Kidney (tissue), 13 donors: ENCODE measurements at regions not wholly inside any gene's neighbourhood (a gene's known extent, or its start where the extent isn't known, plus 50 kb on each side); places are given as distances from the start of the nearest gene placed in this dataset.
A peak's percentile ranks its signal among the peaks of the same experiment; 100 is the strongest.

ENCODE experiments used
- DNase-seq, 5 donors: peaks; one replicate each; pipeline ENCODE4 v3.0.0-alpha.2; 2013 to 2020
- FAIRE-seq: peaks from 2 replicates; lab custom pipeline; 2012; peaks lifted over from hg19 to GRCh38; lab: Jason Lieb, UNC
- H3K27ac ChIP-seq, 2 donors: one replicate each; pipeline ENCODE4 v1.7.0; 2013; ENCODE audit warnings: low read depth in 2 of 2, low read length in 2 of 2, inconsistent platforms in 1 of 2
- H3K27me3 ChIP-seq: one replicate; pipeline ENCODE4 v1.7.1; 2013; ENCODE audit warnings: low read length, inconsistent platforms; ENCODE audit not compliant: control insufficient read depth, insufficient read depth
- H3K36me3 ChIP-seq, 3 donors: one replicate each; pipeline versions ENCODE4 v1.7.0 to v1.7.1; 2013; ENCODE audit warnings: low read length in 3 of 3, control low read depth in 1 of 3, inconsistent platforms in 1 of 3; ENCODE audit not compliant: insufficient read depth in 3 of 3, control insufficient read depth in 2 of 3
- H3K4me1 ChIP-seq, 3 donors: one replicate each; pipeline versions ENCODE4 v1.7.0 to v1.7.1; 2013; ENCODE audit warnings: low read length in 3 of 3, inconsistent platforms in 1 of 3, low read depth in 1 of 3; ENCODE audit not compliant: control insufficient read depth in 2 of 3, insufficient read depth in 2 of 3
- H3K4me3 ChIP-seq, 3 donors: one replicate each; pipeline versions ENCODE4 v1.7.0 to v1.8.1; 2013; ENCODE audit warnings: low read length in 3 of 3, control low read depth in 1 of 3, inconsistent platforms in 1 of 3
- H3K9ac ChIP-seq, 3 donors: one replicate each; pipeline versions ENCODE4 v1.7.0 to v1.7.1; 2013; ENCODE audit warnings: low read length in 3 of 3, control low read depth in 1 of 3, inconsistent platforms in 1 of 3
- H3K9me3 ChIP-seq, 3 donors: one replicate each; pipeline versions ENCODE4 v1.7.0 to v1.7.1; 2013; ENCODE audit warnings: low read length in 3 of 3, control low read depth in 1 of 3, inconsistent platforms in 1 of 3; ENCODE audit not compliant: control insufficient read depth in 2 of 3, insufficient read depth in 1 of 3
- intact Hi-C: fragments of 100-400 bp; cut with DNase I; formaldehyde crosslinking; loops from one replicate; pipeline ENCODE4 v1.11.1; 2022
- TF ChIP-seq, protein P1 (sequence below): IDR thresholded peaks from 3 replicates; pipeline ENCODE4 v1.5.1; 2012; ENCODE audit warnings: mild to moderate bottlenecking, moderate library complexity, borderline replicate concordance; ENCODE audit not compliant: insufficient read depth; ENCODE audit errors: extremely low read depth
- donor health status: control.
- donor health status: control.
- donor health status: control.
- donor health status: control.
- donor health status: control.
- donor health status: DM: yes; HTN: yes; CAD: no.
- donor health status: Normal renal cell carcinoma (clear cell type).

DNA sequence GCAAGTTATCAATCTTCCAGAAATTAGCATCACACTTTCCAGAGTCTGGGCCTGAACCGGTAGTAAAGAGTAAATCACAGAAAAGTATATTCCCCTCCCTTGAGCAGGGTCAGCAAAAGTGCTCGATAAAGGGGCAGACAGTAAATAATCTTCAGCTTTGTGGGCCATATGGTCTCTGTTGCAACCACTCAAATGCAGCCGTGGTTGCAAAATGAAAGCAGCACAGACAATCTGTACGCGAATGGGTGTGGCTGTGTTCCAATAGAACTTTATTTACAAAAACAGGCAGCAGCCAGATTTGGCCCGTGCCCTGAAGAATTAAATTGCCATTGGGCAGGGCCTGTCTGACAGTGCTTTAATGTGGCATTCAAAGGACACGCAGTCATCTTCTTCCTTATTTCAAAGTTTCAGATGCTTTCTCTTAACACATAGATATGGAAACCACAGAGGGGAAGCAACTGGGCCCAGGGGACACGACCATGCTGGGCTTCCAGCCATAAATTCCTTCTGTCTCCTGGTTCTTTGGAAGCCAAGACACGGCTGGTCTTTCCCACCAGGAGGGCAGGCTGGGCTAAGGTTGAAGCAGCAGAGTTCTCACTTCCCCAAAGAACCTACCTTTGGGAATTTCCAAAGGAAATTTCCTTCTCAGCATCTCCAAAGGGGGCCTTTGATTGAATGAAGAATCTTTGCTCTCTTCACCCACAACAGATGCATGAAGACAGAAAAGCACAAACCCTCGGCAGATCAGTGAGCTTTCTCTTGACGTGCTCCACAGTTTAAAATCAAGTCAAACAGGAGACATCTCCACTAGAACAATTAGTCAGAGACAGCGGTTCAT, 489.8 kb upstream of the PROK2 start:
- peak overlapping the region in 1 of 3 donors; percentile 14 for H3K4me3 ChIP-seq

GRCh38 chr3:72273615-72274014, 488.7 kb upstream of the PROK2 start:
- Histone ChIP-seq H3K4me1 (peaks cover 0 to 20% (median 15%) of the 10 kb centered on the region in 3 donors), H3K27ac (peak overlapping the region in 1 of 2 donors; percentile 26), H3K9ac (no peak overlapping the region), H3K9me3 (no peaks in the 10 kb centered on the region), H3K4me3 (no peak overlapping the region), H3K27me3 (no peaks in the 10 kb centered on the region), H3K36me3 (no peaks in the 10 kb centered on the region)
- TF ChIP-seq, protein P1, sequence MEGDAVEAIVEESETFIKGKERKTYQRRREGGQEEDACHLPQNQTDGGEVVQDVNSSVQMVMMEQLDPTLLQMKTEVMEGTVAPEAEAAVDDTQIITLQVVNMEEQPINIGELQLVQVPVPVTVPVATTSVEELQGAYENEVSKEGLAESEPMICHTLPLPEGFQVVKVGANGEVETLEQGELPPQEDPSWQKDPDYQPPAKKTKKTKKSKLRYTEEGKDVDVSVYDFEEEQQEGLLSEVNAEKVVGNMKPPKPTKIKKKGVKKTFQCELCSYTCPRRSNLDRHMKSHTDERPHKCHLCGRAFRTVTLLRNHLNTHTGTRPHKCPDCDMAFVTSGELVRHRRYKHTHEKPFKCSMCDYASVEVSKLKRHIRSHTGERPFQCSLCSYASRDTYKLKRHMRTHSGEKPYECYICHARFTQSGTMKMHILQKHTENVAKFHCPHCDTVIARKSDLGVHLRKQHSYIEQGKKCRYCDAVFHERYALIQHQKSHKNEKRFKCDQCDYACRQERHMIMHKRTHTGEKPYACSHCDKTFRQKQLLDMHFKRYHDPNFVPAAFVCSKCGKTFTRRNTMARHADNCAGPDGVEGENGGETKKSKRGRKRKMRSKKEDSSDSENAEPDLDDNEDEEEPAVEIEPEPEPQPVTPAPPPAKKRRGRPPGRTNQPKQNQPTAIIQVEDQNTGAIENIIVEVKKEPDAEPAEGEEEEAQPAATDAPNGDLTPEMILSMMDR = no peak
- intact Hi-C loops = no loop called here
- no peak for FAIRE-seq
- peak in 4 of 5 donors; percentile 69 to 77 (median 72) for DNase-seq

More for the DNA sequence above, 489.8 kb upstream of the PROK2 start:
- Histone ChIP-seq H3K27ac (no peak overlapping the region), H3K27me3 (no peaks in the 10 kb centered on the region), H3K4me1 (peaks cover 0 to 16% (median 8%) of the 10 kb centered on the region in 3 donors), H3K36me3 (no peaks in the 10 kb centered on the region), H3K9ac (no peak overlapping the region), H3K9me3 (no peaks in the 10 kb centered on the region)
- peak in 3 of 5 donors; percentile 30 to 80 (median 69) for DNase-seq
- intact Hi-C loops = no loop called here
- no peak for FAIRE-seq
- TF ChIP-seq, protein P1 = no peak

- intact Hi-C loops = no loop called here
- DNase-seq = no peak
- H3K36me3 ChIP-seq = no peaks in the 10 kb centered on the region
- no peak overlapping the region for H3K4me3 ChIP-seq
- H3K4me1 ChIP-seq = peaks cover 0 to 20% (median 15%) of the 10 kb centered on the region in 3 donors
- no peaks in the 10 kb centered on the region for H3K27me3 ChIP-seq
- H3K9ac ChIP-seq = no peak overlapping the region
- no peak for FAIRE-seq
- H3K9me3 ChIP-seq = no peaks in the 10 kb centered on the region
- H3K27ac ChIP-seq = no peak overlapping the region
- TF ChIP-seq, protein P1 = no peak
Measured at GRCh38 chr3:72272356-72272755, 487.4 kb upstream of the PROK2 start.
